Caco-2 (cell line): ENCODE measurements at regions not wholly inside any gene's neighbourhood (a gene's known extent, or its start where the extent isn't known, plus 50 kb on each side); places are given as distances from the start of the nearest gene placed in this dataset.

Experiments
- BruUV-seq: library from RNA; stranded (reverse); fragments of 400-500 nt; replicated peaks from 2 replicates; lab custom pipeline; 2021; lab: Mats Ljungman, UMichigan
- CTCF ChIA-PET: fragments of 300-600 bp; sonication (Branson Sonifier 250); formaldehyde crosslinking; loops from one replicate; lab custom pipeline; 2022; ENCODE audit warnings: antibody characterized with exemption; lab: Charles Lee
- POLR2A ChIA-PET: fragments of 300-600 bp; sonication (Branson Sonifier 250); formaldehyde crosslinking; loops from one replicate; lab custom pipeline; 2022; ENCODE audit warnings: antibody characterized with exemption; lab: Charles Lee
- DNase-seq, 2 experiments: peaks; one replicate each; pipeline versions ENCODE4 v3.0.0 to v3.0.0-alpha.2; 2020 to 2022
- H3K27me3 ChIP-seq: replicated peaks from 2 replicates; pipeline ENCODE4 v1.6.0; 2011; ENCODE audit warnings: low read length; ENCODE audit not compliant: control insufficient read depth, insufficient read depth
- H3K36me3 ChIP-seq: 2 replicates; pipeline ENCODE4 v1.5.1; 2011; ENCODE audit warnings: low read length; ENCODE audit not compliant: control insufficient read depth, insufficient read depth
- H3K4me1 ChIP-seq: fragments of 250-450 bp; sonication (Bioruptor Pico); 2 replicates; pipeline ENCODE4 v1.5.1; 2020; ENCODE audit warnings: mild to moderate bottlenecking
- H3K4me3 ChIP-seq: 2 replicates; pipeline ENCODE4 v1.5.1; 2011; ENCODE audit warnings: low read depth, mild to moderate bottlenecking, control low read depth, low read length
- H3K9me3 ChIP-seq: fragments of 250-450 bp; sonication (Bioruptor Pico); 2 replicates; pipeline ENCODE4 v1.5.1; 2020; ENCODE audit warnings: mild to moderate bottlenecking, moderate library complexity
- H3K27ac Mint-ChIP-seq: one replicate; pipeline ENCODE4 v1.8.0; 2022; ENCODE audit warnings: mixed read lengths; ENCODE audit not compliant: unreplicated experiment
- H3K27me3 Mint-ChIP-seq: one replicate; pipeline ENCODE4 v1.8.0; 2022; ENCODE audit warnings: mixed read lengths; ENCODE audit not compliant: insufficient read depth, unreplicated experiment
- H3K36me3 Mint-ChIP-seq: one replicate; pipeline ENCODE4 v1.8.0; 2022; ENCODE audit warnings: mild to moderate bottlenecking, mixed read lengths; ENCODE audit not compliant: insufficient read depth, unreplicated experiment
- H3K4me1 Mint-ChIP-seq: one replicate; pipeline ENCODE4 v1.8.0; 2022; ENCODE audit warnings: low read depth, mixed read lengths; ENCODE audit not compliant: unreplicated experiment
- H3K4me3 Mint-ChIP-seq: one replicate; pipeline ENCODE4 v1.8.0; 2022; ENCODE audit warnings: mild to moderate bottlenecking, moderate library complexity, mixed read lengths; ENCODE audit not compliant: unreplicated experiment
- H3K9me3 Mint-ChIP-seq: one replicate; pipeline ENCODE4 v1.8.0; 2022; ENCODE audit warnings: mixed read lengths; ENCODE audit not compliant: unreplicated experiment
- CTCF ChIP-seq, 2 experiments: fragments of 200-600 bp in 1 of 2; IDR thresholded peaks; 1 replicate in 1 of 2; 2 replicates in 1 of 2; pipeline versions ENCODE4 v1.5.1 to v1.8.0; 2011 to 2022; ENCODE audit warnings: antibody characterized with exemption in 1 of 2, control low read depth in 1 of 2, inconsistent platforms in 1 of 2, low read depth in 1 of 2, low read length in 1 of 2, mild to moderate bottlenecking in 1 of 2, moderate library complexity in 1 of 2; ENCODE audit not compliant: insufficient read depth in 1 of 2, severe bottlenecking in 1 of 2, unreplicated experiment in 1 of 2
- intact Hi-C: fragments of 100-400 bp; cut with micrococcal nuclease; formaldehyde crosslinking; loops from one replicate; pipeline ENCODE4 v1.10.0; 2022; ENCODE audit not compliant: unreplicated experiment

GRCh38 chr12:94074216-94074979 is 74.0 kb upstream of the PLXNC1 start:
- intact Hi-C loops = loop anchor here (10.0 kb wide), 1 partner anchor 190 kb away; no protein-coding TSS in a partner anchor

GRCh38 chr12:94074980-94075629 is 73.3 kb upstream of the PLXNC1 start:
- Histone ChIP-seq H3K27me3 (no peaks in the 10 kb centered on the region), H3K36me3 (no peaks in the 10 kb centered on the region), H3K4me1 (peaks cover 23% of the 10 kb centered on the region), H3K9me3 (no peaks in the 10 kb centered on the region), H3K4me3 (no peak overlapping the region)
- DNase-seq = peak in 1 of 2 experiments; percentile 35
- no peak overlapping the region for H3K4me3 Mint-ChIP-seq
- H3K4me1 Mint-ChIP-seq = peaks cover 28% of the 10 kb centered on the region
- no peak overlapping the region for H3K27ac Mint-ChIP-seq
- H3K36me3 Mint-ChIP-seq = peaks cover 6% of the 10 kb centered on the region
- TF ChIP-seq CTCF (IDR thresholded peaks at IDR 0.05; ENCODE audit: insufficient read depth in 1 of 2, low read depth in 1 of 2, low read length in 1 of 2, severe bottlenecking in 1 of 2, unreplicated experiment in 1 of 2) = peak; percentile 44 to 62
- H3K27me3 Mint-ChIP-seq = no peaks in the 10 kb centered on the region
- no peaks in the 10 kb centered on the region for H3K9me3 Mint-ChIP-seq
- CTCF ChIA-PET = interaction anchor here (0.5 to 1.5 kb wide), 17 partner anchors 15 to 572 kb away, joined by 3 to 28 read pairs (median 5); no protein-coding TSS in a partner anchor
- POLR2A ChIA-PET = no interaction called here
- intact Hi-C loops = loop anchor here (5.0 to 10.0 kb wide), 2 partner anchors 83 to 190 kb away; no protein-coding TSS in a partner anchor
- BruUV-seq = no TSS peak

More at GRCh38 chr12:94074216-94074979, 74.0 kb upstream of the PLXNC1 start:
- BruUV-seq = no TSS peak
- H3K36me3 ChIP-seq = no peaks in the 10 kb centered on the region
- H3K4me3 ChIP-seq = no peak overlapping the region
- peaks cover 16% of the 10 kb centered on the region for H3K4me1 ChIP-seq
- no peaks in the 10 kb centered on the region for H3K27me3 ChIP-seq
- Mint-ChIP-seq H3K27me3 (no peaks in the 10 kb centered on the region), H3K4me1 (peaks cover 22% of the 10 kb centered on the region), H3K9me3 (no peaks in the 10 kb centered on the region), H3K36me3 (peaks cover 6% of the 10 kb centered on the region), H3K27ac (no peak overlapping the region), H3K4me3 (no peak overlapping the region)
- H3K9me3 ChIP-seq = no peaks in the 10 kb centered on the region
- TF ChIP-seq CTCF (IDR thresholded peaks at IDR 0.05; ENCODE audit: insufficient read depth in 1 of 2, low read depth in 1 of 2, low read length in 1 of 2, severe bottlenecking in 1 of 2, unreplicated experiment in 1 of 2) = no peak
- POLR2A ChIA-PET = no interaction called here
- DNase-seq = no peak
- CTCF ChIA-PET = interaction anchor here (0.5 to 1.5 kb wide), 13 partner anchors 17 to 572 kb away, joined by 3 to 28 read pairs (median 6); no protein-coding TSS in a partner anchor

- Histone ChIP-seq H3K4me1 (peaks cover 30% of the 10 kb centered on the region), H3K36me3 (no peaks in the 10 kb centered on the region), H3K9me3 (no peaks in the 10 kb centered on the region), H3K27me3 (no peaks in the 10 kb centered on the region), H3K4me3 (no peak overlapping the region)
- BruUV-seq = no TSS peak
- no peaks in the 10 kb centered on the region for H3K9me3 Mint-ChIP-seq
- no peaks in the 10 kb centered on the region for H3K27me3 Mint-ChIP-seq
- TF ChIP-seq CTCF (IDR thresholded peaks at IDR 0.05; ENCODE audit: insufficient read depth in 1 of 2, low read depth in 1 of 2, low read length in 1 of 2, severe bottlenecking in 1 of 2, unreplicated experiment in 1 of 2) = no peak
- H3K4me1 Mint-ChIP-seq = peaks cover 31% of the 10 kb centered on the region
- no peak overlapping the region for H3K27ac Mint-ChIP-seq
- peaks cover 6% of the 10 kb centered on the region for H3K36me3 Mint-ChIP-seq
- intact Hi-C loops = loop anchor here (5.0 to 10.0 kb wide), 2 partner anchors 85 to 192 kb away; no protein-coding TSS in a partner anchor
- ChIA-PET CTCF (interaction anchor here (1.1 kb wide), 1 partner anchor 25 kb away, joined by 3 read pairs; no protein-coding TSS in a partner anchor), POLR2A (no interaction called here)
- H3K4me3 Mint-ChIP-seq = no peak overlapping the region
- DNase-seq = no peak
These were observed 71.2 kb upstream of the PLXNC1 start for GRCh38 chr12:94077209-94077608.
